Amniotic epithelial cell (primary cell): ENCODE measurements at regions not wholly inside any gene's neighbourhood (a gene's known extent, or its start where the extent isn't known, plus 50 kb on each side); places are given as distances from the start of the nearest gene placed in this dataset.

Source experiments
- DNase-seq: peaks from one replicate; pipeline ENCODE4 v3.0.0-alpha.2; 2010; ENCODE audit warnings: low read depth

GRCh38 chr5:166373817-166374216 is 1917.6 kb upstream of the WWC1 start:
- DNase-seq: no peak

GRCh38 chr5:166377756-166378155 is 1913.7 kb upstream of the WWC1 start:
- no peak for DNase-seq

- no peak for DNase-seq
These were observed 1911.9 kb upstream of the WWC1 start for GRCh38 chr5:166379517-166379916.

DNA sequence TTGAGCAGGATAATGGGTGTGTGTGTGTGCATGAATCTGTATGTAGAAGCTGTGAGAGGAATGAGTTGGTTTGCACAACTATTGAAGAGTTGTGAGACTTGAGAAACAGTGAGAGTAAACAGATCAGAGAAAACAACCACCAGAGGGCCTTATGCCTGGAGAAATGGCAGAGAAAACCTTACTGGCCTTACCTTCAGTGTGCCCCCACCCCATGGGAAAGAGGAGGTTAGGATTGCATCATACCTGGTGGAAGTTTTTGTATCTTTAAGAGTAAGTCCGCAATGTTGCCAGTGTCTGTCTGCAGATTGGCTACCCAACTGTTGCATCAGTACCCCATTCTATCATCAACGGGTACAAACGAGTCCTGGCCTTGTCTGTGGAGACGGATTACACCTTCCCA is 1909.4 kb upstream of the WWC1 start:
- no peak for DNase-seq

DNA sequence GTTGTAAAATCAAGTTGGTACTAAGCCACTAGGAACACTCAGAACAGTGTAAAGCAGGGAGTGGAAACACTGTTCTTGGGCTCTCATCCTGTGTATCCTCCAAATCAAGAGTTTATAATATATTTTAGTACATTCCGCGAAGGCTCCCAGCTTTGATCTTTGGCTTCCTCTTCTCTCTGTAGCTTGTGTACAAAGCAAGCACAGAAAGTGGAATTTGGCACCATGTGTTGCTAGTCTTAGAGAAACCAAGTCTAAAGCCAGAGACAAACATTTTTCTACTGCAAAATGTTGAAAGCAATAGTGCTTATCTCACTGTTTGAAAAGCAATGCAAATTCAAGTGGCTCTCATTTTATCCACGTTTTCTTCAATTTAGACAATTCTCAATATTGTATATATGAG is 1893.3 kb upstream of the WWC1 start:
- DNase-seq: no peak

- DNase-seq: no peak
These were observed 1891.7 kb upstream of the WWC1 start for GRCh38 chr5:166399781-166400180.

- DNase-seq: no peak
These were observed 1890.1 kb upstream of the WWC1 start for GRCh38 chr5:166401391-166401790.

DNA sequence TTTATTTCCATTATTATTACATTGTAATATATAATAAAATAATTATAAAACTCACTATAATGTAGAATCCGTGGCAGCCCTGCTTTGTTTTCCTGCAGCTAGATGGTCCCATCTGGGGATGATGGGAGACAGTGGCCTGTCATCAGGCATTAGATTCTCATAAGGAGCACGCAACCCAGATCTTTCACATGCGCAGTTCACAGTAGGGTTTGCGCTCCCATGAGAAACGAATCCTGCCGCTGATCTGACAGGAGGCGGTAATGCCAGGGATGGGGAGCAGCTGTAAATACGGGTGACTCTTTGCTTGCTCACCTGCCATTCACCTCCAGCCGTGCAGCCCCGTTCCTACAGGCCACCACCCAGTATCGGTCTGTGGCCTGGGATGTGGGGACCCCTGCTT is 1879.3 kb upstream of the WWC1 start:
- no peak for DNase-seq

DNA sequence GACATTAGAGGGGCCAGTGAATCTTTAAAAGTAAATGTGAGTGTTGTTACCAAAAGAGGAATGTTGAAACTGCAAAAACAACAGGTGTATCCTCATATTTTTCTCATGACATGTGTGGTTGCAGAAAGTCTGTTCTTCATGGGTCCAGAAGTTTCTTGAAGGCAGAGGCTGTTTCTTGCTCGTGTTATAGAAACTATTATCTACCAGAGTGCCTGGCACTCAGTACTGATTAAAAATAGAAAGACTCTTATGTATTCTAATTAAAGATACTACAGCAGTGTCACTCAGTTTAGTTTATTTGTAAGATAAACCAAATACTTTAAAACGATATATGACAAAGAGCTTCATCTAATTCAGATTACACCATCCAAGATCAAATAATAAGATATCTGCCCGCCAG is 1864.2 kb upstream of the WWC1 start:
- DNase-seq: no peak

DNA sequence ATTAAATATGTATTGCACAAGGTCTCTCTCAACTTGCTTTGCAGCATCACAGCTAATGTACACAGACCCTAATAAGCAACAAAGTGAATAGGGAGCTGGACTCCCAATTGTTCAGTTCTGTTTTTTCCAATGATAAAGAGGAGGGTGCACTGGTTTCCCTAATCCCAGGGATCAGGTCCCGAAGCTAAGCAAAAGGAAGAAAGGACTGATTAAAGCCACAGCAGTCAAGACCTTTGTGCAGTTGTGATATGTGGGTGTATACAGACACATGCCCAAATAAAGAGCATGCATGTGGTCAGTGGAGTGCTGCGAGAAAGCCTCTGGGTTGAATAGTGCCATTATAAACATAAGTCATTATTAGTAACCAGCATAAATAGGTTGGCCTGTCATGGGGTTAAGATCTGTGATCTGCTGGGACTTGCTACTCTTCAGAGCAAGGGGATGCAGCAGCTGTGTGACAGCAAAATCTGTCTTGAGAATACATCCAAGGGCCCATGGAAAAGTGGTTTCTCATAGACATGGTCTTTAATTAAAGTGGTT is 1863.1 kb upstream of the WWC1 start:
- DNase-seq: no peak

GRCh38 chr5:166430491-166431319 is 1860.7 kb upstream of the WWC1 start:
- peak; percentile 12 for DNase-seq

- DNase-seq: peak; percentile 1
These were observed 1860.0 kb upstream of the WWC1 start for GRCh38 chr5:166431456-166431855.

- no peak for DNase-seq
These were observed 1857.8 kb upstream of the WWC1 start for GRCh38 chr5:166433679-166434078.

- DNase-seq: peak; percentile 87
These were observed 1854.6 kb upstream of the WWC1 start for GRCh38 chr5:166436872-166437271.

- no peak for DNase-seq
These were observed 1805.1 kb upstream of the WWC1 start for GRCh38 chr5:166486348-166486747.

DNA sequence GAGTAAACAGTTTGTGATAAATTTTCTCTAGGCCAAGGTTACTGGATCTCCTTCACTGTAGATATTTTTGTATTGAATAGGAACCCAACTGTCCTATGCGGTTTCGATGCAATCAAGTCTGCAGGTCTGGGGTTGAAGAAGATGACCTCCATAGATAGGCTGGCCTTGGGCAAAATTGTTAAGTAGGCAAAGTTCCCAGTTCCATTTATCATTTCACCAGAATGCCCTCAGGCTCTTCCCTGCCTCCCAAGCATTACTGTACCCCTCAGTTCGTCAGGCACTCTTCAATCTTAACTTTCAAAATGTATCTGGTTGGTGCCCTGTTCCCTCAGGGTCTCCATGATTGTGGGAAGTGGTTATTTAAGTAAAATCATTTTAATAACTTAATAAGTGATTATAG is 1802.9 kb upstream of the WWC1 start:
- no peak for DNase-seq

DNA sequence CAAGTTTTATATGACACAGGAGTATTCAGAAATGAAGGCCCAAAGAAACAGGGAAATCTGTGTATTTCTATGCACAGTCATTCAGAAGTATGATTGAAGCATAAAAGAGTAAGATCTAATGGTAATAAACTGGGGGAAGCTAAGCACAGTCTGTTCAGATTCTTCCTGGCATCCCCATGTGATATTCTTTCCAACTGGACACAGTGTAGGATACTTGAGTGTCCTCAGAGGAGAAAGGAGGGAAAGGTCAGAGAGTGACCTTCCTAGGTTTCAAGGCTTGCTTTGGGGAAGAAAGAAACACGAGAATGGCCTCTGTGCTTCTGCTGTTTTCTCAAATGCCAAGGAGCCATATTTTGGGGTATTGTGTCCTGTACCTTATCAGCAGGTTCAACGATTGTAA is 1798.4 kb upstream of the WWC1 start:
- DNase-seq: no peak

DNA sequence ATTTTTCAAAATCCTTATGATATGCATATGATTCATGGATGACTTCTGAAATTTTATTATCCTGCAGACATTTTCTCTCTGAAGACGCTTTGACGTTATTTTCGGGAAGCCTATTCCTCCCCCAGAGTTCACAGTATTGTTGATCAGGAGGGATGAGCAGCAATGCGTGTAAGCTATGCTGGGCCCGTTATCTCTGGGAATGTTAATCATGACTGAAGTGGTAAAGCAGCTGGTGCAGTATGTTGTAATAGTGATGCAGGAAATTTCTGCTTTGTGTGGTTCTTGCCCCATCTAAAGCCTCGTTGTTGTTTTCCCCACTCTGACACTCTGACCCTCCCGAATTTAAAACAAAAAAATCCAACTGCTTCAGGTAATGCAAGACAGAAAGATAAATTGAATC is 1797.8 kb upstream of the WWC1 start:
- peak; percentile 98 for DNase-seq

- DNase-seq: peak; percentile 25
These were observed 1793.8 kb upstream of the WWC1 start for GRCh38 chr5:166497496-166498104.

DNA sequence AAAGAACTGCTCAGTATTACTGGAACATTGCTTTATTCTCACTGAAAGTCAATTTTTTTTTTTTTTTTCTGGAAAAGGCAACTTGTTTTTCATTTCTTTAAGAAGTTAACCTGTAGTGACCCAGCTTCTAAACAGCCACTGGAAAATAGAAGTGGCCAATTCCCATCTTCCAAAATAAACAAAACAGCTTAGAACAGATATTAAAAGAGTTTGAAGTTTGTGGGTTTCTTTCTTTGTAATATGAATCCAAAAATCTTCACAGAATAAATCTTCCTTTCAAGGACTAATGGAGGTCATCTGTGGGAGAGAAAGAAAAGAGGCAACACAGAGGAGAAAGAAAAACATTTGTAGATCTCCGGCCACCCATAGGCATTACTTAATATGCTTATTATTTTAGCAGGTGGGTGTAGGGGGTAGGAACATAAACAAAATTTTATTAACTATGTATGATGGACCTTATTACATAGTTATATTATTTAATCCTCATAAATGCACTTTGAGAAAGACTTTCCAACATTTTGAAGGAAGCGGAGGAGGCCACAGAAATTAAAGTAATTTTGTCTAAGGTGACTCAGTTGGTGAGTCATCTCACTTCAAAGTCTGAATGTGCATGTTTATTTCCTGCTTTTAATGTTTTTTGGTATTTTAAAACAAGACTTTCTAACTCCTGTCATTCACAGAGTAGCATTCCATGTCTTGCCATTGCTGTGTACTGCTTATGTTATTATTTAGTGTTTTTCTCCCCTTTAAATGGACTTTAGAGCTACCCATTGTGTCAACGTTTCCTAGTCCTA is 1791.8 kb upstream of the WWC1 start:
- peak; percentile 43 for DNase-seq

DNA sequence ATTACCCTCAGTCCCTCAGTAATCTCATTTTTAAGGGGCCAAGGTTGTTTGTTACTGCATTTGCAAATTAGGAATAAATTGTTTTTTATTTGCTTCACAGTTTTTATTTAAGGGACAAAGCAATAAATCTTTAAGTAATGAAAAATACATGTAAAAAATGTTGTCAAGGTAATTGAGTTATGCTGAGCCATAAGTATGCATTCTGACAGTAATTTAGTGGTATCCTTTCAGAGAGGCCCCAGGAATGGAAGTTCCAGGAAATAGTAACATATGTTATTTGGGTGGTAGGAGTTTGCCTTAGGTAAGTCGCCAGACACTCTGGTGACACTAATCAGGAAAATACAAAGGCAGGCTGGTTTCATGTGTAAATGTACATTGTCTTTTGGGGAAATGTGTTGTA is 1787.9 kb upstream of the WWC1 start:
- no peak for DNase-seq

- no peak for DNase-seq
These were observed 1786.4 kb upstream of the WWC1 start for GRCh38 chr5:166505067-166505466.

DNA sequence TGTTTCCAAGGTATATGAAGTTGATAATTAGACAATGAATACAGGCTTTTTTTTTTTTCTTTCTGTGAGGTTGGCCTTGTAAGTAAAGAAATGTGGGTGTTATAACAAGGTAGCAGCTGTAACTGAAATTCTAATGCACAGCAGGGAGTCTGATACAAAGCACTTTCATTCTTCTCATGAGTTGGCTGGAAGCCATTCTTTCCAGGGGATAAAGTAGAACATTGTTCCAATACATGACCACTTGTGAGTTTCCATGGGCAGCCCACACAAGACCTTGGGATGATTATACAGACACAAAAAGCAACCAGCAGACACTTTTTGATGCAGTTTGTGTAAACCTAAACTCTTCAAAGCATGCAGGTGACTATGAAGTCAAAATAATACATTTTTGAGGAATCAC is 1785.9 kb upstream of the WWC1 start:
- DNase-seq: no peak
